WTC11 (cell line): ENCODE measurements at regions not wholly inside any gene's neighbourhood (a gene's known extent, or its start where the extent isn't known, plus 50 kb on each side); places are given as distances from the start of the nearest gene placed in this dataset.
A peak's percentile ranks its signal among the peaks of the same experiment; 100 is the strongest.

ENCODE experiments used
- ATAC-seq: fragments of 200-7000 bp; cut with Tn5 transposase; 2 replicates; pipeline ENCODE4 v1.10.0; 2021; ENCODE audit warnings: mild to moderate bottlenecking, moderate library complexity
- CTCF ChIA-PET: fragments of 300-600 bp; sonication (Branson Sonifier 250); formaldehyde crosslinking; loops from one replicate; lab custom pipeline; 2021; ENCODE audit warnings: antibody characterized with exemption; lab: Charles Lee
- POLR2A ChIA-PET: fragments of 350-600 bp; sonication (Branson Sonifier 250); formaldehyde crosslinking; loops from one replicate; lab custom pipeline; 2021; ENCODE audit warnings: antibody characterized with exemption; lab: Charles Lee
- DNase-seq: peaks from one replicate; pipeline ENCODE4 v3.0.0; 2021; ENCODE audit warnings: low spot score
- H3K27ac Mint-ChIP-seq: 2 replicates; pipeline ENCODE4 v1.8.0; 2021; ENCODE audit warnings: mixed read lengths
- H3K27me3 Mint-ChIP-seq: 2 replicates; pipeline ENCODE4 v1.8.0; 2021; ENCODE audit warnings: low read depth, mild to moderate bottlenecking, moderate library complexity, mixed read lengths
- H3K36me3 Mint-ChIP-seq: 2 replicates; pipeline ENCODE4 v1.8.0; 2021; ENCODE audit warnings: mixed read lengths
- H3K4me1 Mint-ChIP-seq: 2 replicates; pipeline ENCODE4 v1.8.0; 2022; ENCODE audit warnings: mixed read lengths
- H3K4me3 Mint-ChIP-seq: 2 replicates; pipeline ENCODE4 v1.8.0; 2021; ENCODE audit warnings: mild to moderate bottlenecking, moderate library complexity, mixed read lengths
- H3K9me3 Mint-ChIP-seq: 2 replicates; pipeline ENCODE4 v1.8.0; 2021; ENCODE audit warnings: mixed read lengths
- EMX1 ChIP-seq: fragments of 250-450 bp; sonication (Bioruptor Pico); IDR thresholded peaks from 2 replicates; pipeline ENCODE4 v1.8.0; 2021; ENCODE audit warnings: mild to moderate bottlenecking
- ESRRA ChIP-seq: sonication (generic); formaldehyde crosslinking; IDR thresholded peaks from 2 replicates; pipeline ENCODE4 v1.8.1; 2022; ENCODE audit warnings: mild to moderate bottlenecking, missing genetic modification reagents, borderline replicate concordance
- FOXJ3 ChIP-seq: sonication (generic); formaldehyde crosslinking; IDR thresholded peaks from 2 replicates; pipeline ENCODE4 v1.9.0; 2021; ENCODE audit warnings: missing genetic modification reagents, mild to moderate bottlenecking, borderline replicate concordance
- FOXP1 ChIP-seq: sonication (generic); formaldehyde crosslinking; IDR thresholded peaks from 2 replicates; pipeline ENCODE4 v1.8.0; 2022; ENCODE audit warnings: missing genetic modification reagents, mild to moderate bottlenecking, moderate library complexity, borderline replicate concordance
- JUN ChIP-seq: sonication (generic); formaldehyde crosslinking; IDR thresholded peaks from 2 replicates; pipeline ENCODE4 v1.8.0; 2023; ENCODE audit warnings: mild to moderate bottlenecking, missing genetic modification reagents
- MXD4 ChIP-seq: fragments of 250-450 bp; sonication (Bioruptor Pico); IDR thresholded peaks from 2 replicates; pipeline ENCODE4 v1.8.0; 2021; ENCODE audit warnings: mild to moderate bottlenecking, moderate library complexity, borderline replicate concordance
- NFYB ChIP-seq: sonication (generic); formaldehyde crosslinking; conservative IDR thresholded peaks from 2 replicates; pipeline ENCODE4 v1.8.0; 2022; ENCODE audit warnings: low read depth, missing genetic modification reagents
- RORB ChIP-seq: fragments of 250-450 bp; sonication (Bioruptor Pico); IDR thresholded peaks from 2 replicates; pipeline ENCODE4 v1.9.0; 2021; ENCODE audit warnings: mild to moderate bottlenecking
- ZNF396 ChIP-seq: fragments of 250-450 bp; sonication (Bioruptor Pico); IDR thresholded peaks from 2 replicates; pipeline ENCODE4 v1.8.0; 2021; ENCODE audit warnings: mild to moderate bottlenecking, moderate library complexity, borderline replicate concordance
- ZNF416 ChIP-seq: fragments of 250-450 bp; sonication (Bioruptor Pico); IDR thresholded peaks from 2 replicates; pipeline ENCODE4 v1.9.0; 2021; ENCODE audit warnings: mild to moderate bottlenecking, inconsistent platforms
- ZNF671 ChIP-seq: fragments of 250-450 bp; sonication (Bioruptor Pico); IDR thresholded peaks from 2 replicates; pipeline ENCODE4 v1.8.0; 2021; ENCODE audit warnings: mild to moderate bottlenecking
- TF ChIP-seq, protein P1 (sequence below): sonication (generic); formaldehyde crosslinking; conservative IDR thresholded peaks from 2 replicates; pipeline ENCODE4 v1.8.1; 2023; ENCODE audit warnings: mild to moderate bottlenecking, low read depth, missing genetic modification reagents, moderate library complexity
- TF ChIP-seq, protein P2 (sequence below): sonication (generic); formaldehyde crosslinking; IDR thresholded peaks from 2 replicates; pipeline ENCODE4 v1.8.0; 2022; ENCODE audit warnings: missing genetic modification reagents
- TF ChIP-seq, protein P3 (sequence below): sonication (generic); formaldehyde crosslinking; IDR thresholded peaks from 2 replicates; pipeline ENCODE4 v1.8.1; 2023; ENCODE audit warnings: mild to moderate bottlenecking, missing genetic modification reagents, moderate library complexity
- TF ChIP-seq, protein P4 (sequence below): sonication (generic); formaldehyde crosslinking; IDR thresholded peaks from 2 replicates; pipeline ENCODE4 v1.8.1; 2022; ENCODE audit warnings: missing genetic modification reagents, borderline replicate concordance

DNA sequence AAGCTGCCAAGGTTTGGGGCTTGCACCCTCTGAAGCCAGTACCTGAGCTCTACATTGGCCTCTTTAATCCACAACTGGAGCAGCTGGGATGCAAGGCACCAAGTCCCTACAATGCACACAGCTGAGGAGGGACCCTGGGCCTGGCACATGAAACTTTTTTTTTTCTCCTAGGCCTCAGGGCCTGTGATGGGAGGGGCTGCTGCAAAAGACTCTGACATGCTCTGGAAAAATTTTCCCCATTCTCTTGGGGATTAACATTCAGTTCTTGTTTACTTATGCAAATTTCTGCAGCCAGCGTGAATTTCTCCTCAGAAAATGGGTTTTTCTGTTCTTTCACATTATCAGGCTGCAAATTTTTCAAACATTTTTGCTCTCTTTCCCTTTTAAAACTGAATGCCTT lies 1072.2 kb downstream of the BRINP3 start (continued):
- TF ChIP-seq, protein P1, sequence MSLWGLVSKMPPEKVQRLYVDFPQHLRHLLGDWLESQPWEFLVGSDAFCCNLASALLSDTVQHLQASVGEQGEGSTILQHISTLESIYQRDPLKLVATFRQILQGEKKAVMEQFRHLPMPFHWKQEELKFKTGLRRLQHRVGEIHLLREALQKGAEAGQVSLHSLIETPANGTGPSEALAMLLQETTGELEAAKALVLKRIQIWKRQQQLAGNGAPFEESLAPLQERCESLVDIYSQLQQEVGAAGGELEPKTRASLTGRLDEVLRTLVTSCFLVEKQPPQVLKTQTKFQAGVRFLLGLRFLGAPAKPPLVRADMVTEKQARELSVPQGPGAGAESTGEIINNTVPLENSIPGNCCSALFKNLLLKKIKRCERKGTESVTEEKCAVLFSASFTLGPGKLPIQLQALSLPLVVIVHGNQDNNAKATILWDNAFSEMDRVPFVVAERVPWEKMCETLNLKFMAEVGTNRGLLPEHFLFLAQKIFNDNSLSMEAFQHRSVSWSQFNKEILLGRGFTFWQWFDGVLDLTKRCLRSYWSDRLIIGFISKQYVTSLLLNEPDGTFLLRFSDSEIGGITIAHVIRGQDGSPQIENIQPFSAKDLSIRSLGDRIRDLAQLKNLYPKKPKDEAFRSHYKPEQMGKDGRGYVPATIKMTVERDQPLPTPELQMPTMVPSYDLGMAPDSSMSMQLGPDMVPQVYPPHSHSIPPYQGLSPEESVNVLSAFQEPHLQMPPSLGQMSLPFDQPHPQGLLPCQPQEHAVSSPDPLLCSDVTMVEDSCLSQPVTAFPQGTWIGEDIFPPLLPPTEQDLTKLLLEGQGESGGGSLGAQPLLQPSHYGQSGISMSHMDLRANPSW: no peak
- TF ChIP-seq ZNF396 (CRISPR knock-in tag) (no peak), FOXP1 (no peak), ZNF416 (CRISPR knock-in tag) (no peak)
- TF ChIP-seq, protein P2, sequence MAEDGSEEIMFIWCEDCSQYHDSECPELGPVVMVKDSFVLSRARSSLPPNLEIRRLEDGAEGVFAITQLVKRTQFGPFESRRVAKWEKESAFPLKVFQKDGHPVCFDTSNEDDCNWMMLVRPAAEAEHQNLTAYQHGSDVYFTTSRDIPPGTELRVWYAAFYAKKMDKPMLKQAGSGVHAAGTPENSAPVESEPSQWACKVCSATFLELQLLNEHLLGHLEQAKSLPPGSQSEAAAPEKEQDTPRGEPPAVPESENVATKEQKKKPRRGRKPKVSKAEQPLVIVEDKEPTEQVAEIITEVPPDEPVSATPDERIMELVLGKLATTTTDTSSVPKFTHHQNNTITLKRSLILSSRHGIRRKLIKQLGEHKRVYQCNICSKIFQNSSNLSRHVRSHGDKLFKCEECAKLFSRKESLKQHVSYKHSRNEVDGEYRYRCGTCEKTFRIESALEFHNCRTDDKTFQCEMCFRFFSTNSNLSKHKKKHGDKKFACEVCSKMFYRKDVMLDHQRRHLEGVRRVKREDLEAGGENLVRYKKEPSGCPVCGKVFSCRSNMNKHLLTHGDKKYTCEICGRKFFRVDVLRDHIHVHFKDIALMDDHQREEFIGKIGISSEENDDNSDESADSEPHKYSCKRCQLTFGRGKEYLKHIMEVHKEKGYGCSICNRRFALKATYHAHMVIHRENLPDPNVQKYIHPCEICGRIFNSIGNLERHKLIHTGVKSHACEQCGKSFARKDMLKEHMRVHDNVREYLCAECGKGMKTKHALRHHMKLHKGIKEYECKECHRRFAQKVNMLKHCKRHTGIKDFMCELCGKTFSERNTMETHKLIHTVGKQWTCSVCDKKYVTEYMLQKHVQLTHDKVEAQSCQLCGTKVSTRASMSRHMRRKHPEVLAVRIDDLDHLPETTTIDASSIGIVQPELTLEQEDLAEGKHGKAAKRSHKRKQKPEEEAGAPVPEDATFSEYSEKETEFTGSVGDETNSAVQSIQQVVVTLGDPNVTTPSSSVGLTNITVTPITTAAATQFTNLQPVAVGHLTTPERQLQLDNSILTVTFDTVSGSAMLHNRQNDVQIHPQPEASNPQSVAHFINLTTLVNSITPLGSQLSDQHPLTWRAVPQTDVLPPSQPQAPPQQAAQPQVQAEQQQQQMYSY (CRISPR knock-in tag): no peak
- TF ChIP-seq, protein P3, sequence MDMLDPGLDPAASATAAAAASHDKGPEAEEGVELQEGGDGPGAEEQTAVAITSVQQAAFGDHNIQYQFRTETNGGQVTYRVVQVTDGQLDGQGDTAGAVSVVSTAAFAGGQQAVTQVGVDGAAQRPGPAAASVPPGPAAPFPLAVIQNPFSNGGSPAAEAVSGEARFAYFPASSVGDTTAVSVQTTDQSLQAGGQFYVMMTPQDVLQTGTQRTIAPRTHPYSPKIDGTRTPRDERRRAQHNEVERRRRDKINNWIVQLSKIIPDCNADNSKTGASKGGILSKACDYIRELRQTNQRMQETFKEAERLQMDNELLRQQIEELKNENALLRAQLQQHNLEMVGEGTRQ (CRISPR knock-in tag): no peak

DNA sequence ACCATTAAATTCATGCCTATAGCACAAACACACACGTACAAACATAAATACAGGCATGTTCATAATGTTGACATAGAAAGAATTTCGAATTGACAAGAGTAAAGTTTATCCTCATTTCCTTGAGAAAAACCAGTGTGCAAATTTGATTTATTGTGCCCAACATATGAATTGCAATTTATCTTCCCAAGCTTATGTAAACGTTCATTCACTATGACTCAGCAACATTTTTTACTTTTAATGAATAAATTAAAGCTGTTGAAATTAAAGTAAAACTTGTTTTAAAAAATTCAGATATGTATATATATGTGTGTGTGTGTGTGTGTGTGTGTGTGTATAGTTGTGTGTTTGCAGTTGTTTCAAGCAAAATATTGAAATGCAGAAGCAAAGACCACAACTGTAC lies 1067.9 kb downstream of the BRINP3 start:
- peaks cover 17% of the 10 kb centered on the region for H3K4me1 Mint-ChIP-seq

DNA sequence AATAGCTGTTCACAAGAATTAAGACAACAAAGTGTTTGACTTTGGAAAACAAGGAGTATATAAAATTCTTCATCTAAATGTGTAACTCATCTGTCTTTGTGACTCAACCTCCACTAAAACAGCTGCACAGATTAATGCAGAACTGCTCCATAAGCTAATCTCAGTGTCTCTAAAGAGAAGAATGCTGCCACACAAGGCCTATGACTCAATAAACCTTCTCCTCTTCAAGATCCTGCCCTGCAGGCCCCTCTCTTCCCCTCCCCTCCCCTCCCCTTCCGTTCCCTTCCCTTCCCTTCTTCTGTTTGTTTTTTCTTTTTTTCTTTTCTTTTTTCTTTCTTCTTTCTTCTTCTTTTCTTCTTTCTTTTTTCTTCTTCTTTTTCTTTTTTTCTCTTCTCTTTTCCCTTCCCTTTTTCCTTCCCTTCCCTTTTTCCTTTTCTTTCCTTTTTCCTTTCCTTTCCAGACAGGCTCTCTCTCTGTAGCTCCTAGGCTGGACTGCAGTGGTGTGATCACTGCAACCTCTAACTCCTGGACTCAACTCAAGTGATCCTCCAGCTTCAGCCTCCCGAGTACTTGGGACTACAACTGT lies 1052.8 kb downstream of the BRINP3 start:
- DNase-seq (no peak), ATAC-seq (no peak)
- Mint-ChIP-seq H3K4me1 (no peaks in the 10 kb centered on the region), H3K9me3 (no peaks in the 10 kb centered on the region), H3K36me3 (no peaks in the 10 kb centered on the region), H3K4me3 (no peak overlapping the region), H3K27ac (no peak overlapping the region), H3K27me3 (no peaks in the 10 kb centered on the region)
- POLR2A ChIA-PET: no interaction called here
- CTCF ChIA-PET: no interaction called here
- TF ChIP-seq JUN (CRISPR knock-in tag): no peak
- no peak for TF ChIP-seq ZNF671 (CRISPR knock-in tag)
- TF ChIP-seq, protein P4, sequence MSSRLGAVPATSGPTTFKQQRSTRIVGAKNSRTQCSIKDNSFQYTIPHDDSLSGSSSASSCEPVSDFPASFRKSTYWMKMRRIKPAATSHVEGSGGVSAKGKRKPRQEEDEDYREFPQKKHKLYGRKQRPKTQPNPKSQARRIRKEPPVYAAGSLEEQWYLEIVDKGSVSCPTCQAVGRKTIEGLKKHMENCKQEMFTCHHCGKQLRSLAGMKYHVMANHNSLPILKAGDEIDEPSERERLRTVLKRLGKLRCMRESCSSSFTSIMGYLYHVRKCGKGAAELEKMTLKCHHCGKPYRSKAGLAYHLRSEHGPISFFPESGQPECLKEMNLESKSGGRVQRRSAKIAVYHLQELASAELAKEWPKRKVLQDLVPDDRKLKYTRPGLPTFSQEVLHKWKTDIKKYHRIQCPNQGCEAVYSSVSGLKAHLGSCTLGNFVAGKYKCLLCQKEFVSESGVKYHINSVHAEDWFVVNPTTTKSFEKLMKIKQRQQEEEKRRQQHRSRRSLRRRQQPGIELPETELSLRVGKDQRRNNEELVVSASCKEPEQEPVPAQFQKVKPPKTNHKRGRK (CRISPR knock-in tag): peak; percentile 86; the same call in 1 of the 2 replicates
- TF ChIP-seq, protein P1: no peak
- TF ChIP-seq RORB: no peak

More for the DNA sequence above, 1067.9 kb downstream of the BRINP3 start:
- Mint-ChIP-seq H3K4me3 (no peak overlapping the region), H3K36me3 (peaks cover 15% of the 10 kb centered on the region), H3K9me3 (peaks cover 18% of the 10 kb centered on the region), H3K27me3 (no peaks in the 10 kb centered on the region), H3K27ac (no peak overlapping the region)
- TF ChIP-seq MXD4 (CRISPR knock-in tag): no peak
- no peak for TF ChIP-seq EMX1
- no peak for TF ChIP-seq NFYB (CRISPR knock-in tag)
- no peak for TF ChIP-seq ZNF671 (CRISPR knock-in tag)
- no peak for TF ChIP-seq FOXJ3
- TF ChIP-seq ESRRA (CRISPR knock-in tag): no peak
- no peak for ATAC-seq
- DNase-seq: no peak
- POLR2A ChIA-PET: no interaction called here
- CTCF ChIA-PET: no interaction called here
